Colonic mucosa (tissue), 4 donors: ENCODE measurements at regions not wholly inside any gene's neighbourhood (a gene's known extent, or its start where the extent isn't known, plus 50 kb on each side); places are given as distances from the start of the nearest gene placed in this dataset.

Experiments used
- DNase-seq: peaks from one replicate; pipeline ENCODE4 v3.0.0-alpha.2; 2020
- H3K27ac ChIP-seq: fragments of 200-600 bp; one replicate; pipeline ENCODE4 v1.8.0; 2021
- H3K27me3 ChIP-seq: fragments of 200-600 bp; one replicate; pipeline ENCODE4 v1.8.0; 2021
- H3K36me3 ChIP-seq: fragments of 200-600 bp; one replicate; pipeline ENCODE4 v1.8.0; 2021
- H3K4me1 ChIP-seq: fragments of 200-600 bp; one replicate; pipeline ENCODE4 v1.8.0; 2021; ENCODE audit warnings: mild to moderate bottlenecking
- H3K4me3 ChIP-seq: fragments of 200-600 bp; one replicate; pipeline ENCODE4 v1.8.0; 2021
- H3K9ac ChIP-seq, 2 donors: one replicate each; pipeline ENCODE4 v1.7.0; 2013; ENCODE audit warnings: control low read depth in 2 of 2, low read depth in 2 of 2, low read length in 2 of 2
- H3K9me3 ChIP-seq: fragments of 200-600 bp; one replicate; pipeline ENCODE4 v1.8.0; 2021
- intact Hi-C: fragments of 100-400 bp; cut with DNase I; formaldehyde crosslinking; loops from one replicate; pipeline ENCODE4 v1.14.1; 2022
- TF ChIP-seq, protein P1 (sequence below): fragments of 200-600 bp; IDR thresholded peaks from one replicate; pipeline ENCODE4 v1.8.0; 2022; ENCODE audit warnings: antibody characterized with exemption, mild to moderate bottlenecking
- donor health status: healthy.
- donor health status: DM: no; HTN: no; CAD: no.
- donor health status: DM: no; HTN: no; CAD: no.

DNA sequence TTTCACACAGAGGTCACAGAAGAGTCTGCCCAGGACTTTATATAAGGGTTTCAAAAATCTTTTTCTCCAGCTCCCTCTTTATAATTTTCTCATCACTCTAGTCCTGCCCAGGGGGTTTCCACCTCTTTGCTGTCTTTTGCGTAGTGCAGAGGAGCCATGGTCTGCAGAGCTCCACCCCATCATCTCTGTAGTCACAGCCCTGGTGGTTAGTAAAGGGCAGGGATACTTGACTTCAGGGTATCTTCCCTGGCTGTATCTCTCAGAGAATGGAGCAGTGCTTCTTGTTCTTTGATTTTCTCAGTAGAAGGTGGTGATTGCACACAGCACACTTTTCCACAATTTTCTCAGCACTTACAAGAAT lies 900.6 kb upstream of the COX7C start:
- Histone ChIP-seq H3K27me3 (no peaks in the 10 kb centered on the region), H3K27ac (no peak overlapping the region), H3K36me3 (no peaks in the 10 kb centered on the region), H3K4me3 (no peak overlapping the region), H3K4me1 (no peaks in the 10 kb centered on the region), H3K9ac (no peak overlapping the region), H3K9me3 (no peaks in the 10 kb centered on the region)
- no peak for DNase-seq
- TF ChIP-seq, protein P1, sequence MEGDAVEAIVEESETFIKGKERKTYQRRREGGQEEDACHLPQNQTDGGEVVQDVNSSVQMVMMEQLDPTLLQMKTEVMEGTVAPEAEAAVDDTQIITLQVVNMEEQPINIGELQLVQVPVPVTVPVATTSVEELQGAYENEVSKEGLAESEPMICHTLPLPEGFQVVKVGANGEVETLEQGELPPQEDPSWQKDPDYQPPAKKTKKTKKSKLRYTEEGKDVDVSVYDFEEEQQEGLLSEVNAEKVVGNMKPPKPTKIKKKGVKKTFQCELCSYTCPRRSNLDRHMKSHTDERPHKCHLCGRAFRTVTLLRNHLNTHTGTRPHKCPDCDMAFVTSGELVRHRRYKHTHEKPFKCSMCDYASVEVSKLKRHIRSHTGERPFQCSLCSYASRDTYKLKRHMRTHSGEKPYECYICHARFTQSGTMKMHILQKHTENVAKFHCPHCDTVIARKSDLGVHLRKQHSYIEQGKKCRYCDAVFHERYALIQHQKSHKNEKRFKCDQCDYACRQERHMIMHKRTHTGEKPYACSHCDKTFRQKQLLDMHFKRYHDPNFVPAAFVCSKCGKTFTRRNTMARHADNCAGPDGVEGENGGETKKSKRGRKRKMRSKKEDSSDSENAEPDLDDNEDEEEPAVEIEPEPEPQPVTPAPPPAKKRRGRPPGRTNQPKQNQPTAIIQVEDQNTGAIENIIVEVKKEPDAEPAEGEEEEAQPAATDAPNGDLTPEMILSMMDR: no peak
- intact Hi-C loops: no loop called here

DNA sequence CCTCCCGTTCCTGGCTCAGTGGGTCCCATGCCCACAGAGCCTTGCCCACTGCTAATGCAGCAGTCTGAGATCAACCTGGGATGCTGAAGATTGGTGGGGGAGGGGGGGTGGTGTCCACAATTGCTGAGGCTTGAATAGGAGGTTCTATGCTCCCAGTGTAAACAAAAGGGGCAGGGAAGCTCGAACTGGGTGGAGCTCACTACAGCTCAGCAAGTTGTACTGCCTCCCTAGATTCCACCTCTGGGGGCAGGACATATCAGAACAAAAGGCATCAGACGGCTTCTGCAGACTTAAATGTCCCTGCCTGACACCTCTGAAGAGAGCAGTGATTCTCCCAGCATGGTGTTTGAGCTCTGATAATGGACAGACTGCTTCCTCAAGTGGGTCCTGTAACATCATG lies 885.6 kb upstream of the COX7C start:
- Histone ChIP-seq H3K9me3 (no peaks in the 10 kb centered on the region), H3K27ac (no peak overlapping the region), H3K4me3 (no peak overlapping the region), H3K4me1 (no peaks in the 10 kb centered on the region), H3K27me3 (no peaks in the 10 kb centered on the region), H3K9ac (no peak overlapping the region), H3K36me3 (no peaks in the 10 kb centered on the region)
- TF ChIP-seq, protein P1: no peak
- intact Hi-C loops: no loop called here
- no peak for DNase-seq

DNA sequence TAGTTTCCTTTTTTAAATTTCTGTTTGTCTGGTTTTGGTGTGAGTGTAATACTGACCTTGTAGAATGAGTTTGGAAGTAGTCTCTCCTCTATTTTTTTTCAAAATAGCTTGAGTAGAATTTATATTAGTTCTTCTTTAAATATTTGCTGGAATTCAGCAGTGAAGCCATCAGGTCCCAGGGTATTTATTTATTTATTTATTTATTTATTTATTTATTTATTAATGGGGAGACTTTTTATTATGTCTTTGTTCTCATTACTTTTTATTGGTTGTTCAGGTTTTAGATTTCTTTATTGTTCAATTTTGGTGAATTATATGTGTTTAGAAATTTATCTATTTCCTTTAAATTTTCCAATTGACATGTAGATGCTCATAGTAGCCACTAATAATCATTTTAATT lies 875.8 kb upstream of the COX7C start:
- TF ChIP-seq, protein P1: no peak
- Histone ChIP-seq H3K27me3 (no peaks in the 10 kb centered on the region), H3K9ac (no peak overlapping the region), H3K9me3 (no peaks in the 10 kb centered on the region), H3K4me1 (no peaks in the 10 kb centered on the region), H3K4me3 (no peak overlapping the region), H3K27ac (no peak overlapping the region), H3K36me3 (no peaks in the 10 kb centered on the region)
- intact Hi-C loops: no loop called here
- no peak for DNase-seq

DNA sequence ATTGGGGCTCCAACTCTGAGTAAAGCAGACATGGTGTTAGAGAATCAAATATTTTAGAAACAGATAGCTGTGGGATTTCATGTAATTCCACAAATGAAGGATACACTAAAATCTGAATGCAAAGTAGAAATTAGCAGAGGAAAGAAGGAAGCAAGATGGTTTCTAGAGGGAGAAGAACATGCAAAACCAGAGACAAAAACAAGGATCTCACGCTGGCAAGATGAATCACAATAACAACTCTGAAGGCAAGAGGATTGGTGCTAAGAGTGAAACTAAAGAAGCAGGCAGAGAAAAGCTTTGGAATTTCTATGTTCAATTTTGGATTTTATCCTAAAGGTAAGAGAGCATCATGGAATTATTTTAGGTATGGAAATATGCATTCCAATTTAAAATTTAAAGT lies 857.2 kb upstream of the COX7C start:
- DNase-seq: no peak
- H3K27me3 ChIP-seq: no peaks in the 10 kb centered on the region
- no peak overlapping the region for H3K27ac ChIP-seq
- H3K4me1 ChIP-seq: no peaks in the 10 kb centered on the region
- intact Hi-C loops: no loop called here
- no peak overlapping the region for H3K9ac ChIP-seq
- no peak overlapping the region for H3K4me3 ChIP-seq
- H3K9me3 ChIP-seq: no peaks in the 10 kb centered on the region
- TF ChIP-seq, protein P1: no peak
- H3K36me3 ChIP-seq: no peaks in the 10 kb centered on the region

DNA sequence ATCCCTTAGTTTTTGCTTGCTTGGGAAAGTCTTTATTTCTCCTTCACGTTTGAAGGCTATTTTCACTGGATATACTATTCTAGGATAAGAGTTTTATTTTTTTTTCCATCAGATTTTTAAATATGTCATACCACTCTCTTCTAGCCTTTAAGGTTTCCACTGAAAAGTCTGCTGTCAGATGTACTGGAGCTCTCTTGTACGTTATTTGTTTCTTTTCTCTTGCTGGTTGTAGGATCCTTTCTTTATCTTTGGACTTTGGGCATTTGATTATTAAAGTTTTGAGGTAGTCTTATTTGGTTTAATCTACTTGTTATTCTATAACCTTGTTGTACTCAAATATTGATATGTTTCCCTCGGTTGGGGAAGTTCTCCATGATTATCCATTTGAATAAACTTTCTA lies 848.4 kb upstream of the COX7C start:
- Histone ChIP-seq H3K9ac (no peak overlapping the region), H3K36me3 (no peaks in the 10 kb centered on the region), H3K4me3 (no peak overlapping the region), H3K4me1 (no peaks in the 10 kb centered on the region), H3K27me3 (no peaks in the 10 kb centered on the region), H3K27ac (no peak overlapping the region), H3K9me3 (no peaks in the 10 kb centered on the region)
- intact Hi-C loops: no loop called here
- TF ChIP-seq, protein P1: no peak
- no peak for DNase-seq

DNA sequence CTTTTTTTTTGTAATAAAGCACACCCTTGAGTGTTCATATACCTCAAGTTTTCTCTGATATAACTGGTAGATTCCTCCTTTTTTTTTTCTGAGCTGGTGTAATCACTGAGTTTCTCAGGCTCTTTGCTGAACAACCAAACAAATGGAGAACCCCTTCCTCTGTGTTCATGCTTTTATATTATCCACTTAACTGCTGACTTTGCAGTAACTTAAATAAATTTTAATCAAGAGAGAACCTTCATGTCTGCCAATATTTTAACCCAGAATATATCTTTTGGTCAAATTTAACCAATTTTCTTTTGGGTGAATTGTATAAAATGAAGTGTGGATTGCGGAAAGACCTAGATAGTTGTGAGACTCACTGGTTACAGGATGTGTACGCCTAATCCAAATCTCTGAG lies 833.0 kb upstream of the COX7C start:
- no peak for DNase-seq
- no peaks in the 10 kb centered on the region for H3K27me3 ChIP-seq
- no peak overlapping the region for H3K9ac ChIP-seq
- no peaks in the 10 kb centered on the region for H3K9me3 ChIP-seq
- no peak overlapping the region for H3K27ac ChIP-seq
- TF ChIP-seq, protein P1: no peak
- H3K4me3 ChIP-seq: no peak overlapping the region
- no peaks in the 10 kb centered on the region for H3K4me1 ChIP-seq
- intact Hi-C loops: no loop called here
- H3K36me3 ChIP-seq: no peaks in the 10 kb centered on the region
